SK-N-MC (cell line): ENCODE measurements at regions not wholly inside any gene's neighbourhood (a gene's known extent, or its start where the extent isn't known, plus 50 kb on each side); places are given as distances from the start of the nearest gene placed in this dataset.

Experiments
- DNase-seq: peaks from one replicate; pipeline ENCODE4 v3.0.0-alpha.2; 2011; ENCODE audit warnings: low read depth, low spot score
- H3K27ac ChIP-seq: fragments of 200-600 bp; sonication (generic); 2 replicates; pipeline ENCODE4 v1.5.1; 2016; ENCODE audit warnings: mixed run types
- H3K36me3 ChIP-seq: fragments of 200-600 bp; sonication (generic); 2 replicates; pipeline ENCODE4 v1.6.1; 2017; ENCODE audit warnings: antibody characterized with exemption, low read length, mixed read lengths; ENCODE audit not compliant: insufficient read depth
- H3K4me3 ChIP-seq: fragments of 200-600 bp; sonication (generic); 2 replicates; pipeline ENCODE4 v1.5.1; 2016
- H3K9ac ChIP-seq: fragments of 200-600 bp; sonication (generic); 2 replicates; pipeline ENCODE4 v1.8.0; 2017; ENCODE audit warnings: mixed run types, mixed read lengths; ENCODE audit not compliant: insufficient read length
- H3K9me3 ChIP-seq: fragments of 200-600 bp; sonication (generic); 2 replicates; pipeline ENCODE4 v1.6.1; 2017; ENCODE audit warnings: low read depth, mild to moderate bottlenecking, antibody characterized with exemption, low read length, moderate library complexity, mixed read lengths
- EZH2 ChIP-seq: fragments of 200-600 bp; sonication (generic); IDR thresholded peaks from one replicate; pipeline ENCODE4 v1.6.1; 2017; ENCODE audit warnings: antibody characterized with exemption
- FOXP2 ChIP-seq: optimal IDR thresholded peaks from 2 replicates; pipeline ENCODE3; 2011; ENCODE audit warnings: mild to moderate bottlenecking, moderate library complexity; ENCODE audit not compliant: insufficient read depth; ENCODE audit errors: extremely low read length, control extremely low read depth
- POLR2AphosphoS5 ChIP-seq: IDR thresholded peaks from 2 replicates; pipeline ENCODE4 v1.6.1; 2012; ENCODE audit warnings: mild to moderate bottlenecking, low read depth, low read length, borderline replicate concordance

GRCh38 chr6:104575536-104575935 is 284.2 kb downstream of the HACE1 start:
- Histone ChIP-seq H3K36me3 (no peaks in the 10 kb centered on the region), H3K4me3 (no peak overlapping the region), H3K9me3 (no peaks in the 10 kb centered on the region), H3K27ac (no peak overlapping the region), H3K9ac (no peak overlapping the region)
- DNase-seq = no peak
- TF ChIP-seq FOXP2 (no peak), POLR2AphosphoS5 (no peak), EZH2 (no peak)

GRCh38 chr6:104574135-104574750 is 285.5 kb downstream of the HACE1 start:
- DNase-seq = no peak
- no peak overlapping the region for H3K9ac ChIP-seq
- H3K36me3 ChIP-seq = no peaks in the 10 kb centered on the region
- TF ChIP-seq POLR2AphosphoS5 (no peak), FOXP2 (no peak), EZH2 (no peak)
- peaks cover 5% of the 10 kb centered on the region; the same call in 1 of the 2 replicates for H3K9me3 ChIP-seq
- H3K4me3 ChIP-seq = no peak overlapping the region
- H3K27ac ChIP-seq = no peak overlapping the region

GRCh38 chr6:104573350-104573749 is 286.4 kb downstream of the HACE1 start:
- no peak for TF ChIP-seq FOXP2
- no peak for TF ChIP-seq EZH2
- TF ChIP-seq POLR2AphosphoS5 = no peak
- H3K36me3 ChIP-seq = no peaks in the 10 kb centered on the region

DNA sequence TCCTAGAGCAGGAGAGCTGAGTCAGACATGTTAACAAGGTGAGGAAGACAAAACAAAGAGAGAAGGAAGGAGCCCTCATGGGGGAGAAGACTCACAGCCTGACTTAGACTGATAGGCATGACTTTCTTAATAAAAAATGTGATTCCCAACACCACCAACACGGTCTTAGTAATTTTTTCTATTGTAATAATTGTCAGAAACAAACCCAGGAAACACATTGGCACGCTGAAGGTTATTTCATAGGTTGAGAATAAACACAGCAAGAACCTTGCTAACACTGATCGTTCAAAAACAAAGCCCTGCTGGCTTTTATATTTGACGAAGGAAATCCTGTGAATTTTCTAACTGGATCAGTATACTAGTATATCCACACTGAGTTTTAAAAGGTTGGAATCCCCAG is 286.8 kb downstream of the HACE1 start:
- Histone ChIP-seq H3K9me3 (peaks cover 5% of the 10 kb centered on the region; the same call in 1 of the 2 replicates), H3K4me3 (no peak overlapping the region), H3K27ac (no peak overlapping the region), H3K36me3 (no peaks in the 10 kb centered on the region), H3K9ac (no peak overlapping the region)
- no peak for DNase-seq
- TF ChIP-seq FOXP2 (no peak), POLR2AphosphoS5 (no peak), EZH2 (no peak)

More at GRCh38 chr6:104573350-104573749, 286.4 kb downstream of the HACE1 start:
- H3K27ac ChIP-seq = no peak overlapping the region
- peaks cover 5% of the 10 kb centered on the region; the same call in 1 of the 2 replicates for H3K9me3 ChIP-seq
- no peak overlapping the region for H3K4me3 ChIP-seq
- H3K9ac ChIP-seq = no peak overlapping the region
- no peak for DNase-seq

- no peak overlapping the region for H3K4me3 ChIP-seq
- H3K9me3 ChIP-seq = peaks cover 5% of the 10 kb centered on the region; the same call in 1 of the 2 replicates
- no peaks in the 10 kb centered on the region for H3K36me3 ChIP-seq
- no peak overlapping the region for H3K27ac ChIP-seq
- H3K9ac ChIP-seq = no peak overlapping the region
- no peak for DNase-seq
- TF ChIP-seq FOXP2 (no peak), POLR2AphosphoS5 (no peak), EZH2 (no peak)
Observed at GRCh38 chr6:104566411-104566810, 293.3 kb downstream of the HACE1 start.

- Histone ChIP-seq H3K36me3 (no peaks in the 10 kb centered on the region), H3K4me3 (no peak overlapping the region), H3K9ac (no peak overlapping the region), H3K27ac (no peak overlapping the region), H3K9me3 (no peaks in the 10 kb centered on the region)
- no peak for DNase-seq
- TF ChIP-seq EZH2 (no peak), FOXP2 (no peak), POLR2AphosphoS5 (no peak)
Observed at GRCh38 chr6:104563306-104563705, 296.4 kb downstream of the HACE1 start.

GRCh38 chr6:104559435-104560202 is 300.1 kb downstream of the HACE1 start:
- no peak for DNase-seq
- no peak overlapping the region for H3K9ac ChIP-seq
- no peak overlapping the region for H3K4me3 ChIP-seq
- H3K9me3 ChIP-seq = no peaks in the 10 kb centered on the region
- H3K27ac ChIP-seq = no peak overlapping the region
- no peaks in the 10 kb centered on the region for H3K36me3 ChIP-seq
- TF ChIP-seq EZH2 = no peak
- TF ChIP-seq FOXP2 = no peak
- no peak for TF ChIP-seq POLR2AphosphoS5

GRCh38 chr6:104558746-104559145 is 301.0 kb downstream of the HACE1 start:
- DNase-seq = no peak
- Histone ChIP-seq H3K9me3 (no peaks in the 10 kb centered on the region), H3K36me3 (no peaks in the 10 kb centered on the region), H3K4me3 (no peak overlapping the region), H3K9ac (no peak overlapping the region), H3K27ac (no peak overlapping the region)
- TF ChIP-seq EZH2 (no peak), POLR2AphosphoS5 (no peak), FOXP2 (no peak)
